ENCODE measurements at regions not wholly inside any gene's neighbourhood (a gene's known extent, or its start where the extent isn't known, plus 50 kb on each side); places are given as distances from the start of the nearest gene placed in this dataset.

GRCh38 chr11:43074810-43075209, 237.0 kb upstream of the API5 start:
- no peaks in the 10 kb centered on the region for H3K4me1 ChIP-seq (ENCODE audit: low read depth)
- no peak overlapping the region for H3K4me3 ChIP-seq
- H3K27me3 ChIP-seq: no peaks in the 10 kb centered on the region
- no peak overlapping the region for H3K27ac ChIP-seq
- DNase-seq (ENCODE audit: low read depth in 1 of 2, low spot score in 1 of 2): no peak
- H3K36me3 ChIP-seq: no peaks in the 10 kb centered on the region
- no peak for TF ChIP-seq CTCF (IDR thresholded peaks at IDR 0.05; ENCODE audit: low read depth, low read length)
- peaks cover 3% of the 10 kb centered on the region for H3K9me3 ChIP-seq (ENCODE audit: low read depth)

GRCh38 chr11:43101113-43101512, 210.7 kb upstream of the API5 start:
- Histone ChIP-seq H3K4me3 (no peak overlapping the region), H3K4me1 (ENCODE audit: low read depth) (no peaks in the 10 kb centered on the region), H3K36me3 (no peaks in the 10 kb centered on the region), H3K27ac (no peak overlapping the region), H3K9me3 (ENCODE audit: low read depth) (peaks cover 5% of the 10 kb centered on the region), H3K27me3 (no peaks in the 10 kb centered on the region)
- TF ChIP-seq CTCF (IDR thresholded peaks at IDR 0.05; ENCODE audit: low read depth, low read length): no peak
- no peak for DNase-seq (ENCODE audit: low read depth in 1 of 2, low spot score in 1 of 2)

- Histone ChIP-seq H3K4me3 (no peak overlapping the region), H3K27me3 (no peaks in the 10 kb centered on the region), H3K27ac (no peak overlapping the region), H3K36me3 (no peaks in the 10 kb centered on the region), H3K9me3 (ENCODE audit: low read depth) (no peaks in the 10 kb centered on the region), H3K4me1 (ENCODE audit: low read depth) (no peaks in the 10 kb centered on the region)
- TF ChIP-seq CTCF (IDR thresholded peaks at IDR 0.05; ENCODE audit: low read depth, low read length): no peak
- DNase-seq (ENCODE audit: low read depth in 1 of 2, low spot score in 1 of 2): no peak
Observed at GRCh38 chr11:43116071-43116470, 195.7 kb upstream of the API5 start.

DNA sequence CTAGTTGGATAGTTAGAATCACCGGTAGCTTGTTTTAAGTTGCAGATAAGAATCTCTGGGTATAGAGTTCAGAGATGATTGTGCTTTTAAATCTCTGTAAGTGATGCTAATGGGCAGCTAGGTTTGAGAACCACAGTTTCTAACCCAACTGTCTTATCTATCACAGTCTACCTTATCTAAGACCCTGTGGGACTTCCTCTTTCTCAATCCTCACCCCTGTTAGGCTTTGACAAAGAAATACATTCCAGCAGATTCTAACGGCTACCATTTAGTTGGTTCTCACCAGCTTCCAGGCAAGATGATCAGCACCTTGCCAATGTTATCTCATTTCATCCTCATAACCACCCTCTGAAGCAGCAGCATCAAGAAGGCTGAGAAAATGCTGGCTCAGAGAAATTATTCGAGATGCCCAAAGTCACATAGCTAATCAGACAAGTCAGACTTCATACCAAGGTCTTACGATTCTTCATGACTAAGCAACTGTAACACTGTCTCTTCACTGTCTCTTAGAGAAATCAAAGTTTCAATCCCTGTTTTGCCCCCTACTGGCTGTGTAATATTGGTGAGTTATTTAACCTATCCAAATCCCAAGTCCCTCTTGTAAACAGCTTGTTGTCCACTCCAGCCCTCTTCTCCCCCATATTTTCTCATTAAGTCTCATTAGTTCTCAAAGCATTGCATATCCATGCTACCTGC, 192.4 kb upstream of the API5 start:
- H3K27ac ChIP-seq: no peak overlapping the region
- H3K4me3 ChIP-seq: no peak overlapping the region
- DNase-seq (ENCODE audit: low read depth in 1 of 2, low spot score in 1 of 2): no peak
- no peaks in the 10 kb centered on the region for H3K36me3 ChIP-seq
- H3K27me3 ChIP-seq: no peaks in the 10 kb centered on the region
- H3K9me3 ChIP-seq (ENCODE audit: low read depth): no peaks in the 10 kb centered on the region
- no peak for TF ChIP-seq CTCF (IDR thresholded peaks at IDR 0.05; ENCODE audit: low read depth, low read length)
- no peaks in the 10 kb centered on the region for H3K4me1 ChIP-seq (ENCODE audit: low read depth)

DNA sequence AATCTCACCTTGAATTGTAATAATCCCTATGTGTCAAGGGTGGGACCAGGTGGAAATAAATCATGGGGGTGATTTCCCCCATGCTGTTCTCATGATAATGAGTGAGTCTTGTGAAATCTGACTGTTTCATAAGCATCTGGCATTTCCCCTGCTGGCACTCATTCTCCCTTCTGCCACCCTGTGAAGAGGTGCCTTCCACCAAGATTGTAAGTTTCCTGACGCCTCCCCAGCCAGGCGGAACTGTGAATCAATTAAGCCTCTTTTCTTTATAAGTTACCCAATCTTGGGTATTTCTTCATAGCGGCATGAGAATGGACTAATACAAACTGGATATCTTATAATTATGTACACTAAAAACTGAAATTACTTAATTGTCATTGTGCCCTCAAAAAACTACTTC, 189.2 kb upstream of the API5 start:
- H3K4me1 ChIP-seq (ENCODE audit: low read depth): no peaks in the 10 kb centered on the region
- no peak for TF ChIP-seq CTCF (IDR thresholded peaks at IDR 0.05; ENCODE audit: low read depth, low read length)
- H3K9me3 ChIP-seq (ENCODE audit: low read depth): no peaks in the 10 kb centered on the region
- H3K27me3 ChIP-seq: no peaks in the 10 kb centered on the region
- no peak overlapping the region for H3K27ac ChIP-seq
- H3K36me3 ChIP-seq: no peaks in the 10 kb centered on the region
- no peak overlapping the region for H3K4me3 ChIP-seq
- DNase-seq (ENCODE audit: low read depth in 1 of 2, low spot score in 1 of 2): no peak

All from cardiac muscle cell (in vitro differentiated cells and primary cell).